Activated CD4-positive, alpha-beta T cell treated with anti-CD3 and anti-CD28 coated beads, Interleukin-2, amount 10 ng/mL, durations not matched to agents 24 days and 14 days (primary cell): ENCODE measurements at regions not wholly inside any gene's neighbourhood (a gene's known extent, or its start where the extent isn't known, plus 50 kb on each side); places are given as distances from the start of the nearest gene placed in this dataset.
"Not testable (repeated sequence)": the region's sequence is repeated elsewhere in the genome, so short reads cannot be mapped to it uniquely, and the experiment has no call there.

Experiments
- DNase-seq: peaks from one replicate; pipeline ENCODE4 v3.0.0; 2022
- H3K27ac Mint-ChIP-seq: one replicate; pipeline ENCODE4 v1.8.0; 2022; ENCODE audit warnings: mild to moderate bottlenecking, mixed read lengths
- H3K27me3 Mint-ChIP-seq: one replicate; pipeline ENCODE4 v1.8.0; 2022; ENCODE audit warnings: mixed read lengths
- H3K36me3 Mint-ChIP-seq: one replicate; pipeline ENCODE4 v1.8.0; 2022; ENCODE audit warnings: low read depth, mild to moderate bottlenecking, mixed read lengths
- H3K4me1 Mint-ChIP-seq: one replicate; pipeline ENCODE4 v1.8.0; 2021; ENCODE audit warnings: mixed read lengths
- H3K4me3 Mint-ChIP-seq: one replicate; pipeline ENCODE4 v1.8.0; 2022; ENCODE audit warnings: mild to moderate bottlenecking, moderate library complexity, mixed read lengths
- H3K9me3 Mint-ChIP-seq: one replicate; pipeline ENCODE4 v1.8.0; 2021; ENCODE audit warnings: mixed read lengths
- intact Hi-C: fragments of 100-400 bp; cut with micrococcal nuclease; formaldehyde crosslinking; loops from one replicate; pipeline ENCODE4 v1.15.1; 2023

GRCh38 chrX:87017210-87017609 lies 500.4 kb upstream of the KLHL4 start:
- no peak for DNase-seq
- intact Hi-C loops, result no loop called here
- no peaks in the 10 kb centered on the region for H3K27me3 Mint-ChIP-seq
- no peak overlapping the region for H3K4me3 Mint-ChIP-seq
- H3K36me3 Mint-ChIP-seq, result no peaks in the 10 kb centered on the region
- no peaks in the 10 kb centered on the region for H3K9me3 Mint-ChIP-seq
- H3K4me1 Mint-ChIP-seq, result no peaks in the 10 kb centered on the region
- no peak overlapping the region for H3K27ac Mint-ChIP-seq

GRCh38 chrX:87033115-87033514 lies 484.5 kb upstream of the KLHL4 start:
- DNase-seq, H3K27ac Mint-ChIP-seq, H3K27me3 Mint-ChIP-seq, intact Hi-C loops, H3K4me1 Mint-ChIP-seq, H3K4me3 Mint-ChIP-seq, H3K36me3 Mint-ChIP-seq, H3K9me3 Mint-ChIP-seq: not testable (repeated sequence)

- Mint-ChIP-seq H3K4me3 (no peak overlapping the region), H3K36me3 (no peaks in the 10 kb centered on the region), H3K27ac (no peak overlapping the region), H3K27me3 (no peaks in the 10 kb centered on the region), H3K4me1 (no peaks in the 10 kb centered on the region), H3K9me3 (no peaks in the 10 kb centered on the region)
- DNase-seq, result no peak
- intact Hi-C loops, result no loop called here
Observed at GRCh38 chrX:87045352-87045751, 472.2 kb upstream of the KLHL4 start.

DNA sequence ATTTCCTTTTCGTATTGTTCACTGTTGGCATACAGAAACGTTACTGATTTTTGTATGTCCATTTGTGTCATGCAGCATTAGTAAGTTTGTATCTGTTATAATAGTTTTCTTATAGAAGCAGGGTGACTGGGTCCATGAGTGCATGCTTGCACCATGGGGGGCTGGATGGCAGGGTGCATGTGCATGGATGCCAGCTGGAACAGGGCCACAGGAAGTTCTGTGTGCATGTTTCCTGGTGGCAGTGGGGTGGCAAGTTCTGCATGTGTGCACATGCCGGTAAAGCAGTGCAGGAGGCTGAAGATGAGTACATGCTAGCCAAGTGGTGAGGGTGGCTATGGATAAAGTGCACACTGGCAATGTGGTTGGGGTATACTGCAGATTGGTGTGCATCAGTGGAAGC lies 468.0 kb upstream of the KLHL4 start:
- Mint-ChIP-seq H3K27me3 (no peaks in the 10 kb centered on the region), H3K4me1 (no peaks in the 10 kb centered on the region), H3K4me3 (no peak overlapping the region), H3K36me3 (no peaks in the 10 kb centered on the region), H3K9me3 (no peaks in the 10 kb centered on the region), H3K27ac (no peak overlapping the region)
- DNase-seq, result no peak
- intact Hi-C loops, result no loop called here

GRCh38 chrX:87063642-87064041 lies 454.0 kb upstream of the KLHL4 start:
- intact Hi-C loops, result no loop called here
- Mint-ChIP-seq H3K4me1 (no peaks in the 10 kb centered on the region), H3K36me3 (no peaks in the 10 kb centered on the region)

GRCh38 chrX:87064502-87064901 lies 453.1 kb upstream of the KLHL4 start:
- H3K4me3 Mint-ChIP-seq, result no peak overlapping the region
- H3K9me3 Mint-ChIP-seq, result no peaks in the 10 kb centered on the region
- no peaks in the 10 kb centered on the region for H3K36me3 Mint-ChIP-seq
- no peak overlapping the region for H3K27ac Mint-ChIP-seq
- no peaks in the 10 kb centered on the region for H3K27me3 Mint-ChIP-seq
- intact Hi-C loops, result no loop called here
- DNase-seq, result no peak
- no peaks in the 10 kb centered on the region for H3K4me1 Mint-ChIP-seq

More at GRCh38 chrX:87063642-87064041, 454.0 kb upstream of the KLHL4 start:
- no peaks in the 10 kb centered on the region for H3K9me3 Mint-ChIP-seq
- H3K27me3 Mint-ChIP-seq, result no peaks in the 10 kb centered on the region
- no peak overlapping the region for H3K27ac Mint-ChIP-seq
- no peak for DNase-seq
- no peak overlapping the region for H3K4me3 Mint-ChIP-seq

DNA sequence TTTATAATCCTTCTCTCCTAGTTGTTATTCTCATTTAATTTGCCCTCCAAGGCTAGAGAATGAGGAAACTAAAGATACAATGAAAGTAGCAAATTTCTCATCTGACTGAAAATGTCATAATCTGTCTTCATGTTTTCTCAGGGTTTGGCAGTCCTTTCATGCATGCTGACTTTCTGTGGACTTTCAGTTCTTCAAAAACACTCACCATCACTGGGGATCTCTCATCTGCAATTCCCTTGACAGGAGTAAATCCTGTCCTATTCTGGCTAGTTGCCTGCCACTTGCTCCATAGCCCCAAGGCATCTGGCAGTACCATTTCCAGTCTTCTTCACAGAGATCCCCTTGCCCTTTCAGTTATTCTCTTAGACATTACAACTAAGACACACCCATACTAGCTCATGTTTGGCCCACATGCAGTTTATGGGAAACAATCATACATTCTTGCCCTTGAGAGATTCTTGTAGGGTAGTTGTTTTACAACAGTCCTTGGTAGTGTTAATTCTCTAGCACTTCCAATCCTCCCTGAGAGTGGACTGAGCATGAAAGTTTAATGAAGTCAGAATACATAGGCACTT lies 449.7 kb upstream of the KLHL4 start:
- intact Hi-C loops, result no loop called here
- DNase-seq, result no peak
- no peaks in the 10 kb centered on the region for H3K36me3 Mint-ChIP-seq
- H3K4me1 Mint-ChIP-seq, result no peaks in the 10 kb centered on the region
- H3K27ac Mint-ChIP-seq, result no peak overlapping the region
- no peak overlapping the region for H3K4me3 Mint-ChIP-seq
- no peaks in the 10 kb centered on the region for H3K9me3 Mint-ChIP-seq
- H3K27me3 Mint-ChIP-seq, result no peaks in the 10 kb centered on the region

- Mint-ChIP-seq H3K9me3 (no peaks in the 10 kb centered on the region), H3K36me3 (no peaks in the 10 kb centered on the region), H3K27ac (no peak overlapping the region), H3K27me3 (no peaks in the 10 kb centered on the region), H3K4me3 (no peak overlapping the region), H3K4me1 (no peaks in the 10 kb centered on the region)
- DNase-seq, result no peak
- intact Hi-C loops, result no loop called here
Observed at GRCh38 chrX:87078231-87078630, 439.4 kb upstream of the KLHL4 start.

DNA sequence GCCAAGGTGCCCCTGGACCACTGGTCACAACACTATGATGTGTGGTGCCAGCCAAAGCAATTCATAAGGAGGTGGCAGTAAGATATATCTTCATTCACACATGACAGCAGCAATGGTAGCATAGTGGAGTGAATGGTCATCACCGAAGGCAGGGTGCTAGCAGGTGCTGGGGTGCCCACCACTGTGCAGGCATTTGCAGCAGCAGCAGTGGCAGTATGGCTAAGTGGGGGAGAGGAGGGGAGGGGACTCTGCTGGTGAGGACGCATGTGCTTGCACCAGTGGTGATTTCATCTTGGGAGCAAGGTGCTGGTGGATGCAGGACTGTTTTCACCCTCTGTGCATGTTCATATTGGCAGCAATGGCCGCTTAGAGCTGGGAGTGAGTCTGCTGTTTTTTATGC lies 419.1 kb upstream of the KLHL4 start:
- Mint-ChIP-seq H3K36me3 (no peaks in the 10 kb centered on the region), H3K4me3 (no peak overlapping the region), H3K27me3 (no peaks in the 10 kb centered on the region), H3K27ac (no peak overlapping the region), H3K4me1 (no peaks in the 10 kb centered on the region), H3K9me3 (no peaks in the 10 kb centered on the region)
- intact Hi-C loops, result no loop called here
- DNase-seq, result no peak

- H3K27me3 Mint-ChIP-seq, result no peaks in the 10 kb centered on the region
- DNase-seq, result no peak
- H3K4me3 Mint-ChIP-seq, result no peak overlapping the region
- no peaks in the 10 kb centered on the region for H3K4me1 Mint-ChIP-seq
- no peak overlapping the region for H3K27ac Mint-ChIP-seq
- H3K36me3 Mint-ChIP-seq, result no peaks in the 10 kb centered on the region
- H3K9me3 Mint-ChIP-seq, result no peaks in the 10 kb centered on the region
- intact Hi-C loops, result no loop called here
Observed at GRCh38 chrX:87105131-87105530, 412.5 kb upstream of the KLHL4 start.

DNA sequence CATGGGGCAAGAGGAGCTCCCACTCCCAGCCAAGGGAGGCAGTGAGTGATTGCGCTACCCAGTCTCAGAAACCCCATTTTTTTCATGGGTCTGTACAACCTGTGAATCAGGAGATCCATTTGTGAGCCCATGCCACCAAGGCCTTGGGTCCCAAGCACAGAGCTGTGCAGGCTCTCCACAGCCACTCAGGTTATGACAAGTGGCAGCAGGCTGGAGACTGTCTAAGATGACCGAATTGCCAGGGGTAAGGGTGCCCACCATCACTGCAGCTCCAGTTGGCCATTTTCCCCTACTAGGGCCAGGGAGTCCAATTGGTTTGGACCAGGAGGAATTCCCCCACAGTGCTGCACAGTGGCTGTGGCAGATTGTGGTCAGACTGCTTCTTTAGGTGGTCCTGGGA lies 407.5 kb upstream of the KLHL4 start:
- intact Hi-C loops, result no loop called here
- no peak overlapping the region for H3K27ac Mint-ChIP-seq
- H3K36me3 Mint-ChIP-seq, result no peaks in the 10 kb centered on the region
- H3K4me3 Mint-ChIP-seq, result no peak overlapping the region
- H3K9me3 Mint-ChIP-seq, result no peaks in the 10 kb centered on the region
- no peaks in the 10 kb centered on the region for H3K27me3 Mint-ChIP-seq
- H3K4me1 Mint-ChIP-seq, result no peaks in the 10 kb centered on the region
- no peak for DNase-seq

GRCh38 chrX:87140800-87141483 lies 376.7 kb upstream of the KLHL4 start:
- no peak overlapping the region for H3K27ac Mint-ChIP-seq

DNA sequence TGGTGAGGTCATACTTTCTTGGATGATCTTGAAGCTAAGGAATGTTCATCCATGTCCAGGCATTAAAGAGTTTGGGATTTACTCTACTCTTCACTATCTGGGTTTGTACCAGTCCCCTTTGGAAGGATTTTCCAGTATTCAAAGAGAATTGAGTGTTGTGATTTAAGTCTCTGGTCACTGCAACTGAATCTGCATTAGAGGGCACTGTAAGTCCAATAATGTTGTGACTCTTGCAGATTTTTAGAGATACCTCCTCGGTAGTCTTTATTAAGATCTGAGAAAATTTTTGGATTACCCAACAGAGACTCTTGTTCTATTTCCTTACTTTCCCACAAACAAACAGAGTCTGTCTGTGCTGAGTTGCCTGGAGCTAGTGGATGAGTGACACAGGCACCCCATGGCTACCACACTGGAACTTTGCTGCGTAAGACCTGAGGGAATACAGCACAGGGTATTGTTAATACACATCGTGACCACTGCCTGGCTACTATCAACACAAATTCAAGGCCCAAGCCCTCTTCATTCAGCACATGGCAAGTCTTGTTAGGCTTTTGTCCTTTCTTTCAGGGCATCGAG lies 357.1 kb upstream of the KLHL4 start:
- no peak for DNase-seq
- Mint-ChIP-seq H3K9me3 (no peaks in the 10 kb centered on the region), H3K4me1 (no peaks in the 10 kb centered on the region), H3K4me3 (no peak overlapping the region), H3K36me3 (no peaks in the 10 kb centered on the region), H3K27me3 (no peaks in the 10 kb centered on the region), H3K27ac (no peak overlapping the region)
- intact Hi-C loops, result no loop called here

More at GRCh38 chrX:87140800-87141483, 376.7 kb upstream of the KLHL4 start:
- H3K27me3 Mint-ChIP-seq, result no peaks in the 10 kb centered on the region
- no peak overlapping the region for H3K4me3 Mint-ChIP-seq
- no peaks in the 10 kb centered on the region for H3K36me3 Mint-ChIP-seq
- H3K9me3 Mint-ChIP-seq, result no peaks in the 10 kb centered on the region
- no peak for DNase-seq
- intact Hi-C loops, result no loop called here
- no peaks in the 10 kb centered on the region for H3K4me1 Mint-ChIP-seq

DNA sequence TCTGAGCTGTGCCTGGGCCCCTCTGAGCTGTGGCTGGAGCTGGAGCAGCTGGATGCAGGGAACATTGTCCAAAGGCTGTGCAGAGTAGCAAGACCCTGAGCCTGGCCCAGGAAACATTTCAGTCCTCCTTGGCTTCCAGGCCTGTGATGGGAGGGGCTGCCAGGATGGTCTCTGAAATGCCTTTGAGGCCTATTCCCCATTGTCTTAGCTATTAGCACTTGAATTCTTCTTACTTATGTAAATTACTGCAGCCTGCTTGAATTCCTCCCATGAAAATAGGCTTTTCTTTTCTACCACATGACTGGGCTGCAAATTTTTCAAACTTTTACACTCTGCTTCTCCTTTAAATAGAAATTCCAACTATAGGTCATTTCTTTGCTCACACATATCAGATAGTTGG lies 349.8 kb upstream of the KLHL4 start:
- Mint-ChIP-seq H3K4me1 (no peaks in the 10 kb centered on the region), H3K4me3 (no peak overlapping the region), H3K27me3 (no peaks in the 10 kb centered on the region), H3K27ac (no peak overlapping the region), H3K9me3 (no peaks in the 10 kb centered on the region), H3K36me3 (no peaks in the 10 kb centered on the region)
- DNase-seq, result no peak
- intact Hi-C loops, result no loop called here

DNA sequence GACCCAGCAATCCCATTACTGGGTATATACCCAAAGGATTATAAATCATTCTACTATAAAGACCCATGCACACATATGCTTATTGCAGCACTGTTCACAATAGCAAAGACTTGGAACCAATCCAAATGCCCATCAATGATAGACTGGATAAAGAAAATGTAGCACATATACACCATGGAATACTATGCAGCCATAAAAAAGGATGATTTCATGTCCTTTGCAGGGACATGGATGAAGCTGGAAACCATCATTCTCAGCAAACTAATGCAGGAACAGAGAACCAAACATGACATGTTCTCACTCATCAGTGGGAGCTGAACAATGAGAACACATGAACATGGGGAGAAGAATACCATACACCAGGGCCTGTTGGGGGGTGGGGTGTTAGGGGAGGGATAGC lies 339.6 kb upstream of the KLHL4 start:
- H3K9me3 Mint-ChIP-seq, intact Hi-C loops, H3K27ac Mint-ChIP-seq, H3K36me3 Mint-ChIP-seq, DNase-seq, H3K27me3 Mint-ChIP-seq, H3K4me3 Mint-ChIP-seq, H3K4me1 Mint-ChIP-seq: not testable (repeated sequence)
